Fibroblast of lung (primary cell): ENCODE measurements at regions not wholly inside any gene's neighbourhood (a gene's known extent, or its start where the extent isn't known, plus 50 kb on each side); places are given as distances from the start of the nearest gene placed in this dataset.

Source experiments
- EZH2 ChIP-seq: IDR thresholded peaks from 2 replicates; pipeline ENCODE4 v1.5.1; 2012; ENCODE audit warnings: low read length, control low read depth, mild to moderate bottlenecking; ENCODE audit errors: missing control alignments
- TF ChIP-seq, protein P1 (sequence below), 2 donors: IDR thresholded peaks in 1 of 2; conservative IDR thresholded peaks in 1 of 2; 1 replicate in 1 of 2; 2 replicates in 1 of 2; pipeline ENCODE4 v1.5.1; 2011 to 2012; ENCODE audit warnings: low read length in 2 of 2, control low read depth in 1 of 2, inconsistent platforms in 1 of 2, low read depth in 1 of 2, mild to moderate bottlenecking in 1 of 2

GRCh38 chr5:163571744-163572143 lies 66.3 kb downstream of the MAT2B start:
- TF ChIP-seq, protein P1, sequence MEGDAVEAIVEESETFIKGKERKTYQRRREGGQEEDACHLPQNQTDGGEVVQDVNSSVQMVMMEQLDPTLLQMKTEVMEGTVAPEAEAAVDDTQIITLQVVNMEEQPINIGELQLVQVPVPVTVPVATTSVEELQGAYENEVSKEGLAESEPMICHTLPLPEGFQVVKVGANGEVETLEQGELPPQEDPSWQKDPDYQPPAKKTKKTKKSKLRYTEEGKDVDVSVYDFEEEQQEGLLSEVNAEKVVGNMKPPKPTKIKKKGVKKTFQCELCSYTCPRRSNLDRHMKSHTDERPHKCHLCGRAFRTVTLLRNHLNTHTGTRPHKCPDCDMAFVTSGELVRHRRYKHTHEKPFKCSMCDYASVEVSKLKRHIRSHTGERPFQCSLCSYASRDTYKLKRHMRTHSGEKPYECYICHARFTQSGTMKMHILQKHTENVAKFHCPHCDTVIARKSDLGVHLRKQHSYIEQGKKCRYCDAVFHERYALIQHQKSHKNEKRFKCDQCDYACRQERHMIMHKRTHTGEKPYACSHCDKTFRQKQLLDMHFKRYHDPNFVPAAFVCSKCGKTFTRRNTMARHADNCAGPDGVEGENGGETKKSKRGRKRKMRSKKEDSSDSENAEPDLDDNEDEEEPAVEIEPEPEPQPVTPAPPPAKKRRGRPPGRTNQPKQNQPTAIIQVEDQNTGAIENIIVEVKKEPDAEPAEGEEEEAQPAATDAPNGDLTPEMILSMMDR (conservative IDR thresholded peaks at IDR 0.05 in 1 of 2, IDR thresholded peaks at IDR 0.05 in 1 of 2; ENCODE audit: low read depth in 1 of 2, low read length in 2 of 2) = no peak
- TF ChIP-seq EZH2 = no peak
